ENCODE measurements at regions not wholly inside any gene's neighbourhood (a gene's known extent, or its start where the extent isn't known, plus 50 kb on each side); places are given as distances from the start of the nearest gene placed in this dataset.

GRCh38 chr21:35601211-35601610 lies 459.1 kb downstream of the SETD4 start:
- no peak for TF ChIP-seq POLR2AphosphoS5 (IDR thresholded peaks at IDR 0.05)
- TF ChIP-seq, protein P1, sequence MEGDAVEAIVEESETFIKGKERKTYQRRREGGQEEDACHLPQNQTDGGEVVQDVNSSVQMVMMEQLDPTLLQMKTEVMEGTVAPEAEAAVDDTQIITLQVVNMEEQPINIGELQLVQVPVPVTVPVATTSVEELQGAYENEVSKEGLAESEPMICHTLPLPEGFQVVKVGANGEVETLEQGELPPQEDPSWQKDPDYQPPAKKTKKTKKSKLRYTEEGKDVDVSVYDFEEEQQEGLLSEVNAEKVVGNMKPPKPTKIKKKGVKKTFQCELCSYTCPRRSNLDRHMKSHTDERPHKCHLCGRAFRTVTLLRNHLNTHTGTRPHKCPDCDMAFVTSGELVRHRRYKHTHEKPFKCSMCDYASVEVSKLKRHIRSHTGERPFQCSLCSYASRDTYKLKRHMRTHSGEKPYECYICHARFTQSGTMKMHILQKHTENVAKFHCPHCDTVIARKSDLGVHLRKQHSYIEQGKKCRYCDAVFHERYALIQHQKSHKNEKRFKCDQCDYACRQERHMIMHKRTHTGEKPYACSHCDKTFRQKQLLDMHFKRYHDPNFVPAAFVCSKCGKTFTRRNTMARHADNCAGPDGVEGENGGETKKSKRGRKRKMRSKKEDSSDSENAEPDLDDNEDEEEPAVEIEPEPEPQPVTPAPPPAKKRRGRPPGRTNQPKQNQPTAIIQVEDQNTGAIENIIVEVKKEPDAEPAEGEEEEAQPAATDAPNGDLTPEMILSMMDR (IDR thresholded peaks at IDR 0.05) = no peak
- no peak for TF ChIP-seq POLR2A (IDR thresholded peaks at IDR 0.05)

Data from upper lobe of left lung (tissue), 4 donors.